Subcutaneous abdominal adipose tissue (tissue), 5 donors: ENCODE measurements at regions not wholly inside any gene's neighbourhood (a gene's known extent, or its start where the extent isn't known, plus 50 kb on each side); places are given as distances from the start of the nearest gene placed in this dataset.
"Not testable (repeated sequence)": the region's sequence is repeated elsewhere in the genome, so short reads cannot be mapped to it uniquely, and the experiment has no call there.

ENCODE experiments used
- H3K27ac ChIP-seq: one replicate; pipeline ENCODE4 v1.7.0; 2013; ENCODE audit warnings: low read depth, mild to moderate bottlenecking, inconsistent platforms, low read length, moderate library complexity
- H3K27me3 ChIP-seq, 5 donors: one replicate each; pipeline ENCODE4 v1.7.0; 2013; ENCODE audit warnings: low read length in 5 of 5, inconsistent platforms in 1 of 5; ENCODE audit not compliant: control insufficient read depth in 5 of 5, insufficient read depth in 4 of 5
- H3K36me3 ChIP-seq, 5 donors: one replicate each; pipeline ENCODE4 v1.7.0; 2013; ENCODE audit warnings: low read length in 5 of 5; ENCODE audit not compliant: control insufficient read depth in 5 of 5, insufficient read depth in 5 of 5
- H3K4me1 ChIP-seq, 5 donors: one replicate each; pipeline ENCODE4 v1.7.0; 2013; ENCODE audit warnings: low read length in 5 of 5, mild to moderate bottlenecking in 3 of 5, moderate library complexity in 1 of 5; ENCODE audit not compliant: control insufficient read depth in 5 of 5, insufficient read depth in 5 of 5
- H3K4me3 ChIP-seq, 5 donors: one replicate each; pipeline ENCODE4 v1.7.0; 2013; ENCODE audit warnings: low read length in 5 of 5, low read depth in 1 of 5
- H3K9ac ChIP-seq, 5 donors: one replicate each; pipeline ENCODE4 v1.7.0; 2013; ENCODE audit warnings: low read length in 5 of 5, mild to moderate bottlenecking in 4 of 5, moderate library complexity in 3 of 5
- H3K9me3 ChIP-seq, 5 donors: one replicate each; pipeline ENCODE4 v1.7.0; 2013; ENCODE audit warnings: low read length in 5 of 5; ENCODE audit not compliant: control insufficient read depth in 5 of 5
- donor health status: healthy.
- donor health status: healthy.
- donor health status: healthy.
- donor health status: healthy.
- donor health status: healthy.

DNA sequence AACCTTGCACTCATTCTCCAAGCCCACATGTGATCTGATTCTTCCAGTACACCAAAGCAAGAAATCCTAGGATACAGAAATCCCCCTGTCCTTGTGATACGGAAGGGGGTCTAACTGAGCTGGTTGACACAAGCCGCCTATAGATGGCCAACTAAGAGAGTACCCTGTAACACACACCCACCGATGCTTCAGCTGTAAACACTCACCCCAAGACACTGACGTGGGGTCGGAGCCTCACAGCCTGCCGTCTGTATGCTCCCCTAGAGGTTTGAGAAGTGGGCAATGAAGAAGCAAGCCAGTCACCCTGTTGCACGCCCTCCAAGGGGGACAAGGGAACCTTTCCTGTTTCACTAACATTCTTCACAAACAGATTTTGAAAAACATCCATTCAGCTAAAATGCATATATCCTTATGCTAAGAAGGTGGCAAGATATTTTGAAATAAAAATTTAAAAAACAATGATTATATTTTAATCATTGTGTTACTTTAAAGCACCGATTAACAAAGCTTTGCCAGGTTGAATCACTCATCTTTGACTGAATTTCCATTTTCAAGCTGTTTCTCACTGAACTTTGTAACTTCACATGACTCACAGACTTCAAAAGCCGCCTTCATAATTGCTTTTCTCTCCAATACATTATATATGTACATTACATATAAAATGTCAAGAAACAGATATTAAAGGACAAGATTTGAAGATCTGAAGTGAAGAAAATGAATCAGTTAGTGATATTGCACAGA is 329.3 kb downstream of the ARL4A start:
- Histone ChIP-seq H3K36me3 (no peaks in the 10 kb centered on the region), H3K4me3 (no peak overlapping the region), H3K27me3 (no peaks in the 10 kb centered on the region), H3K9ac (no peak overlapping the region), H3K4me1 (no peaks in the 10 kb centered on the region), H3K9me3 (no peaks in the 10 kb centered on the region), H3K27ac (no peak overlapping the region)

DNA sequence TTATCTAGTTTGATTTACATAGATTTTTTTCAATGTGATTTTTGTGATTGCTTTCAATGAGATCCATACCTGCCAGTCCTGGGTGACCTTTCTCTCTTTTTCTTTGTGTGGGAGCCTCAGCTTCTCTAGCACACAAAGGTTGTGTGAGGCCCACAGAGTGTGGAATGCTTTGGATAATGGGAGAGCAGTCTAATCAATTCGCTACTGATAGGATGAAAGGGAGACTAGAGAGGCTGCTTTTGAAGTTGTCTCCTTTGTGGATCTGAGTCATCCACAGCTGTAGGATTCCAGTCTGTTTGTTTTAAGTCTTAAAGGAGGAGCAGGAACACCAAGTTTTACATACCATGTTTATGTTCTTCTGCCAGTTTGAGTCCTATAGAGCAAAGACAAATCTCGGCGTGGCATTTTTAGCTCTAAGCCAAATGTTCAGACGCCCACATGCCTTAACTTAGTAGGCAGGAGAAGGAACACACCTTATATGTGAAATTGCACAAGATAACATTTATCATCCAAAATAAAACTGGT is 330.0 kb downstream of the ARL4A start:
- Histone ChIP-seq H3K9ac (no peak overlapping the region), H3K27me3 (no peaks in the 10 kb centered on the region), H3K36me3 (no peaks in the 10 kb centered on the region), H3K4me3 (no peak overlapping the region), H3K27ac (no peak overlapping the region), H3K9me3 (no peaks in the 10 kb centered on the region), H3K4me1 (no peaks in the 10 kb centered on the region)

GRCh38 chr7:13017881-13018280 is 330.4 kb downstream of the ARL4A start:
- Histone ChIP-seq H3K9me3 (no peaks in the 10 kb centered on the region), H3K27me3 (no peaks in the 10 kb centered on the region), H3K4me3 (no peak overlapping the region), H3K4me1 (no peaks in the 10 kb centered on the region), H3K36me3 (no peaks in the 10 kb centered on the region), H3K27ac (no peak overlapping the region), H3K9ac (no peak overlapping the region)

- no peaks in the 10 kb centered on the region for H3K27me3 ChIP-seq
- no peak overlapping the region for H3K9ac ChIP-seq
- no peak overlapping the region for H3K27ac ChIP-seq
- peaks cover 0 to 3% (median 0%) of the 10 kb centered on the region in 5 donors for H3K4me1 ChIP-seq
- no peaks in the 10 kb centered on the region for H3K36me3 ChIP-seq
- H3K4me3 ChIP-seq, result no peak overlapping the region
- H3K9me3 ChIP-seq, result no peaks in the 10 kb centered on the region
Observed at GRCh38 chr7:13021566-13022300, 334.3 kb downstream of the ARL4A start.

DNA sequence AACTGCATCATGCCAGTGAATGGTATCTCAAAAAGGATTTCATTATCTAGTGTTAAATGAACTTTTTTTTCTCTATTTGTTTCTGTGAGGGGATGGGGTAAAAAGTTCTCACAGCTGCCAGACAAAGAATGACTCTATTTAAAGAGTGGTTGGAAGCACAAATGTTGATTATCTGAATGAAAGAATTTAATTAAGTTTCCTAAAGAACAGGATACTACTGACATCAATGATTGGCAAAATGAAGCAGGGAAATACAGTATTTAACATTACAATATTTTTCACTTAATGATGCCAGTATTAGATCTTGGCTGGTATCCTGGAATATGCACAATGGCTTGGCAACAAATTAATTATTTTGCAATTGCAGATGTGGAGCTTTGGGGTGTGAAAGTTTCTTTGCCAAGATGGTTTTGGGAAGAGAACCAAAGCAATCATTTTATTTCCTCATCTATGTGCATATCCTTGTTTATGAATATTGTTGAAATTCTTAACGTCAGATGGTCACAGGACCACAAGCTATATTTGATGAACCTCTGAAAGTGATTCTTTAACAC is 336.8 kb downstream of the ARL4A start:
- peaks cover 0 to 8% (median 0%) of the 10 kb centered on the region in 5 donors for H3K4me1 ChIP-seq
- no peaks in the 10 kb centered on the region for H3K27me3 ChIP-seq
- no peaks in the 10 kb centered on the region for H3K9me3 ChIP-seq
- H3K36me3 ChIP-seq, result no peaks in the 10 kb centered on the region
- H3K27ac ChIP-seq, result no peak overlapping the region
- H3K4me3 ChIP-seq, result no peak overlapping the region
- no peak overlapping the region for H3K9ac ChIP-seq

DNA sequence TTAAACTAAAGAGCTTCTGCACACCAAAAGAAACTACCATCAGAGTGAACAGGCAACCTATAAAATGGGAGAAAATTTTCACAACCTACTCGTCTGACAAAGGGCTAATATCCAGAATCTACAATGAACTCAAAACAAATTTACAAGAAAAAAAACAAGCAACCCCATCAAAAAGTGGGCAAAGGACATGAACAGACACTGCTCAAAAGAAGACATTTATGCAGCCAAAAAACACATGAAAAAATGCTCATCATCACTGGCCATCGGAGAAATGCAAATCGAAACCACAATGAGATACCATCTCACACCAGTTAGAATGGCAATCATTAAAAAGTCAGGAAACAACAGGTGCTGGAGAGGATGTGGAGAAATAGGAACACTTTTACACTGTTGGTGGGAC is 337.6 kb downstream of the ARL4A start:
- not testable (repeated sequence) for H3K4me3 ChIP-seq, H3K4me1 ChIP-seq, H3K27ac ChIP-seq, H3K27me3 ChIP-seq, H3K9ac ChIP-seq, H3K36me3 ChIP-seq, H3K9me3 ChIP-seq

DNA sequence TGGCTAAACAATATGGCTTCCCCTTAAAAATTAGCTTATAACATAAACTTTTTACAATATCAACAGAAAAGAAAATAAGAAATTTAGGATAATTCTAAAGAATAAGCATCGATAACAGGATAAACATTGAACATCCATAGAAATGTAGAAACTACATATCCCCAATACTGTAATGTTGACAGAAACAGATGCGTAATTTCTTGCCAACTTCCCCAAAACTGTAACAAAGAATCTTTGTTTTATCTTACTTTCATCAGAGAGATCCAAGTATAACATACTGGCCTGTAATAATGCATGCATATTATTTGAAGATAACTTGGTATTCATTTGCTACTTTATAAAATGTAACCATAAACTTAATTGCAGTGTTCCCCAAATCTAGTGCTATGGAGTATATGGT is 339.9 kb downstream of the ARL4A start:
- H3K36me3 ChIP-seq, result no peaks in the 10 kb centered on the region
- no peaks in the 10 kb centered on the region for H3K9me3 ChIP-seq
- no peak overlapping the region for H3K4me3 ChIP-seq
- no peaks in the 10 kb centered on the region for H3K27me3 ChIP-seq
- no peak overlapping the region for H3K9ac ChIP-seq
- H3K27ac ChIP-seq, result no peak overlapping the region
- peaks cover 0 to 8% (median 0%) of the 10 kb centered on the region in 5 donors for H3K4me1 ChIP-seq

DNA sequence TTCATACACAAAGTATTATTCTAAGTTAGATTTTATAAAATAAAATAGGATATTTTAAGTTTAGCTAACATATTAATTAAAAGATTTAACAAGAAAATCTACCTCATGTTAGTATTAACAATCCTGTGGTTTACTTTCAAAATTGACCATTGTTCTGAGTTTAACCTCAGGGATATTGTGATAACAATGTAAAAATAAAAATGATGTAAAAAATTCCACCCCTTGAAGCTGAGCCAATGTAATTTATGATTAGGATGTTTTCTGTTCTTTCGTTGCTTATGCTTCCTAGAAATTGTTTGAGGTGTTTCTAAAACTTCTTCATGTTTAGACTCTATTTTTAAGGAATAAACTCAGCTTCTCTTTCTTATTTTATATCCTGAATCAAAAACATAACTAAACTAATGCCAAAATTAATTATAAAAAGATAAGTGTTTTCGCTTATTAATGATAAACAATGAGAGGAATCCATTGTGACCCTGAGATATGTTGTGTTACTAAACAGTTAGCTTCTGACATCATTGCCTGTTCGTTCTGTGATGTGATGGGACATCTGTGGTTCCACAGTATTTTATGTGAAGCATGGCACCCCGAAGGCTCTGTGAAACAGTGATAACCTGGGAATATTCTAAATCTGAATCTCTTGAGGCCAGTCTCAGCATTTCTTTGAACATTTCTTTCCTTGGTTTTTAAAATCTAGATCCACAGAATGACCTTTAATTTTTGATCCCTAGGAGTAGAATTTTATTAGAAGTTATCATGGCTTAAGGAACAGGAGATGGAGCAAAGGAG is 340.8 kb downstream of the ARL4A start:
- Histone ChIP-seq H3K36me3 (no peaks in the 10 kb centered on the region), H3K27me3 (no peaks in the 10 kb centered on the region), H3K4me1 (peaks cover 0 to 8% (median 0%) of the 10 kb centered on the region in 5 donors), H3K4me3 (no peak overlapping the region), H3K9ac (no peak overlapping the region), H3K9me3 (no peaks in the 10 kb centered on the region), H3K27ac (no peak overlapping the region)

GRCh38 chr7:13028825-13029099 is 341.3 kb downstream of the ARL4A start:
- H3K36me3 ChIP-seq, result no peaks in the 10 kb centered on the region
- H3K4me1 ChIP-seq, result peaks cover 0 to 8% (median 0%) of the 10 kb centered on the region in 5 donors
- no peaks in the 10 kb centered on the region for H3K27me3 ChIP-seq
- H3K9me3 ChIP-seq, result no peaks in the 10 kb centered on the region
- no peak overlapping the region for H3K27ac ChIP-seq
- H3K4me3 ChIP-seq, result no peak overlapping the region
- H3K9ac ChIP-seq, result no peak overlapping the region

DNA sequence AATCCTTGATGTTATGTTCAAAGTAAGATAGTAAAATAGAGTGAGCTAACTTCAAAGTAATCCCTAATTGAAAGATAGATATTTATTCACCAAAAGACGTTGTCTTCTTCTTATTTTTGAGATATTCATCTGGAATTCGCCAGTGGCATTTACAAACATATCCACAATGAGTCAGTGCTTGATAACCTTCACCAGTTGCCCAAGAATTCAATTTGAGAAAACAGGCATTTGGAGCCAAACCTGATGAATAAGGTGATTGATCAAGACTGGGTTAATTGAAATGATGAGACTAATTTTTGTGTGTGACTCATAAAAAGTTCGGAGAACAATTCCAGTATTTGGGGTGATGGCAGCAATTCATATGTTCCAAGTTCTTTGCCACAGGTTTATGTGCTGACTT is 344.0 kb downstream of the ARL4A start:
- no peaks in the 10 kb centered on the region for H3K36me3 ChIP-seq

More for the DNA sequence above, 344.0 kb downstream of the ARL4A start:
- H3K4me1 ChIP-seq, result peaks cover 0 to 5% (median 0%) of the 10 kb centered on the region in 5 donors
- H3K27ac ChIP-seq, result no peak overlapping the region
- no peaks in the 10 kb centered on the region for H3K9me3 ChIP-seq
- H3K4me3 ChIP-seq, result no peak overlapping the region
- no peaks in the 10 kb centered on the region for H3K27me3 ChIP-seq
- no peak overlapping the region for H3K9ac ChIP-seq
